Endothelial cell of umbilical vein (primary cell): ENCODE measurements at regions not wholly inside any gene's neighbourhood (a gene's known extent, or its start where the extent isn't known, plus 50 kb on each side); places are given as distances from the start of the nearest gene placed in this dataset.
A peak's percentile ranks its signal among the peaks of the same experiment; 100 is the strongest.

ENCODE experiments used
- BruUV-seq: library from RNA; stranded (reverse); fragments of 400-500 nt; replicated peaks from 2 replicates; lab custom pipeline; 2021; lab: Mats Ljungman, UMichigan
- CTCF ChIA-PET: fragments of 300-600, 350-600 bp; sonication (Branson Sonifier 250); formaldehyde crosslinking; loops from one replicate; lab custom pipeline; 2021; ENCODE audit warnings: antibody characterized with exemption, inconsistent platforms; lab: Charles Lee
- POLR2A ChIA-PET: fragments of 300-600, 350-600 bp; sonication (Branson Sonifier 250); formaldehyde crosslinking; loops from one replicate; lab custom pipeline; 2021; ENCODE audit warnings: antibody characterized with exemption, inconsistent platforms; lab: Charles Lee
- DNase-seq: peaks from one replicate; pipeline ENCODE4 v3.0.0-alpha.2; 2011; ENCODE audit warnings: low read depth, low spot score
- FAIRE-seq: peaks from 2 replicates; lab custom pipeline; 2011; peaks lifted over from hg19 to GRCh38; lab: Jason Lieb, UNC
- H2AFZ ChIP-seq: 2 replicates; pipeline ENCODE4 v1.6.0; 2012; ENCODE audit warnings: low read depth, low read length, control low read depth, inconsistent platforms
- H3K27ac ChIP-seq: 2 replicates; pipeline ENCODE4 v1.5.1; 2011; ENCODE audit warnings: low read depth, mild to moderate bottlenecking, control low read depth, low read length, moderate library complexity; ENCODE audit not compliant: insufficient read depth
- H3K27me3 ChIP-seq, 2 experiments: 2 replicates each; pipeline versions ENCODE4 v1.6.0 to v1.6.1; 2011; ENCODE audit warnings: low read length in 2 of 2, mixed read lengths in 1 of 2; ENCODE audit not compliant: control insufficient read depth in 2 of 2, insufficient read depth in 2 of 2
- H3K36me3 ChIP-seq, 2 experiments: 2 replicates in 1 of 2; 3 replicates in 1 of 2; pipeline ENCODE4 v1.5.1; 2011; ENCODE audit warnings: low read length in 2 of 2, mild to moderate bottlenecking in 1 of 2, moderate library complexity in 1 of 2; ENCODE audit not compliant: control insufficient read depth in 2 of 2, insufficient read depth in 2 of 2; ENCODE audit errors: extremely low read depth in 1 of 2
- H3K4me1 ChIP-seq: 3 replicates; pipeline ENCODE4 v1.5.1; 2011; ENCODE audit warnings: mild to moderate bottlenecking, low read length; ENCODE audit not compliant: control insufficient read depth, insufficient read depth; ENCODE audit errors: extremely low read depth
- H3K4me2 ChIP-seq: 2 replicates; pipeline ENCODE4 v1.6.1; 2011; ENCODE audit warnings: low read length, control low read depth, mixed read lengths; ENCODE audit not compliant: insufficient read depth
- H3K4me3 ChIP-seq, 3 experiments: fragments of 200-600 bp in 1 of 3; sonication (generic), shearing (Covaris generic) in 1 of 3; replicated peaks in 1 of 3; 2 replicates each; pipeline ENCODE4 v1.5.1; 2011 to 2016; ENCODE audit warnings: control low read depth in 3 of 3, low read length in 3 of 3, mild to moderate bottlenecking in 2 of 3, inconsistent platforms in 1 of 3, low read depth in 1 of 3, moderate library complexity in 1 of 3; ENCODE audit not compliant: insufficient read depth in 1 of 3
- H3K79me2 ChIP-seq: 2 replicates; pipeline ENCODE4 v1.6.0; 2012; ENCODE audit warnings: low read length, inconsistent platforms; ENCODE audit not compliant: control insufficient read depth, insufficient read depth
- H3K9ac ChIP-seq: replicated peaks from 2 replicates; pipeline ENCODE3; 2011; ENCODE audit warnings: low read length, control low read depth; ENCODE audit not compliant: insufficient read depth; ENCODE audit errors: extremely low read depth
- H3K9me1 ChIP-seq: replicated peaks from 3 replicates; pipeline ENCODE4 v1.6.0; 2011; ENCODE audit warnings: mild to moderate bottlenecking, low read length; ENCODE audit not compliant: control insufficient read depth, insufficient read depth; ENCODE audit errors: extremely low read depth
- H3K9me3 ChIP-seq: replicated peaks from 2 replicates; pipeline ENCODE4 v1.5.1; 2012; ENCODE audit warnings: low read length, inconsistent platforms; ENCODE audit not compliant: control insufficient read depth, insufficient read depth
- H4K20me1 ChIP-seq: replicated peaks from 2 replicates; pipeline ENCODE3; 2011; ENCODE audit warnings: mild to moderate bottlenecking, low read length; ENCODE audit not compliant: control insufficient read depth, insufficient read depth; ENCODE audit errors: extremely low read depth
- EZH2 ChIP-seq: IDR thresholded peaks from 2 replicates; pipeline ENCODE4 v1.6.1; 2012; ENCODE audit warnings: borderline replicate concordance, low read depth, mild to moderate bottlenecking, moderate library complexity, low read length, inconsistent platforms; ENCODE audit not compliant: severe bottlenecking
- FOS ChIP-seq: IDR thresholded peaks from 2 replicates; pipeline ENCODE4 v1.6.1; 2011; ENCODE audit warnings: mild to moderate bottlenecking, low read length, moderate library complexity, borderline replicate concordance; ENCODE audit not compliant: insufficient read depth
- GATA2 ChIP-seq: IDR thresholded peaks from 2 replicates; pipeline ENCODE4 v1.7.0; 2011; ENCODE audit warnings: low read depth, mild to moderate bottlenecking, moderate library complexity, mixed read lengths, low read length; ENCODE audit not compliant: insufficient read length, insufficient read depth
- JUN ChIP-seq: IDR thresholded peaks from 2 replicates; pipeline ENCODE4 v1.6.1; 2011; ENCODE audit warnings: borderline replicate concordance, low read depth; ENCODE audit not compliant: insufficient read length, insufficient read depth
- MAX ChIP-seq: IDR thresholded peaks from 2 replicates; pipeline ENCODE4 v1.6.1; 2011; ENCODE audit not compliant: insufficient read depth, insufficient read length
- MYC ChIP-seq: IDR thresholded peaks from one replicate; pipeline ENCODE4 v1.6.1; 2011; ENCODE audit warnings: mild to moderate bottlenecking, low read depth, low read length
- POLR2A ChIP-seq: IDR thresholded peaks from 2 replicates; pipeline ENCODE4 v1.6.1; 2012; ENCODE audit warnings: low read depth, mild to moderate bottlenecking, control low read depth, low read length
- POLR2AphosphoS5 ChIP-seq: IDR thresholded peaks from 2 replicates; pipeline ENCODE4 v1.6.1; 2012; ENCODE audit warnings: low read depth, mild to moderate bottlenecking, control low read depth, low read length, moderate library complexity; ENCODE audit not compliant: insufficient read depth
- dilution Hi-C: fragments of 300-500 bp; cut with MboI; formaldehyde crosslinking; loops from one replicate; pipeline ENCODE4 v1.15.0; 2019; ENCODE audit warnings: low sequenced_read_pairs; ENCODE audit not compliant: extremely low pct_ligation_motif_present
- intact Hi-C: fragments of 100-400 bp; cut with micrococcal nuclease; formaldehyde crosslinking; loops from one replicate; pipeline ENCODE4 v1.10.0; 2022
- TF ChIP-seq, protein P1 (sequence below), 2 donors: IDR thresholded peaks; 1 replicate in 1 of 2; 2 replicates in 1 of 2; pipeline ENCODE4 v1.5.1; 2011; ENCODE audit warnings: low read length in 2 of 2, mild to moderate bottlenecking in 2 of 2, moderate library complexity in 2 of 2, control low read depth in 1 of 2, inconsistent platforms in 1 of 2, low read depth in 1 of 2; ENCODE audit not compliant: insufficient read depth in 1 of 2; ENCODE audit errors: extremely low read depth in 1 of 2

DNA sequence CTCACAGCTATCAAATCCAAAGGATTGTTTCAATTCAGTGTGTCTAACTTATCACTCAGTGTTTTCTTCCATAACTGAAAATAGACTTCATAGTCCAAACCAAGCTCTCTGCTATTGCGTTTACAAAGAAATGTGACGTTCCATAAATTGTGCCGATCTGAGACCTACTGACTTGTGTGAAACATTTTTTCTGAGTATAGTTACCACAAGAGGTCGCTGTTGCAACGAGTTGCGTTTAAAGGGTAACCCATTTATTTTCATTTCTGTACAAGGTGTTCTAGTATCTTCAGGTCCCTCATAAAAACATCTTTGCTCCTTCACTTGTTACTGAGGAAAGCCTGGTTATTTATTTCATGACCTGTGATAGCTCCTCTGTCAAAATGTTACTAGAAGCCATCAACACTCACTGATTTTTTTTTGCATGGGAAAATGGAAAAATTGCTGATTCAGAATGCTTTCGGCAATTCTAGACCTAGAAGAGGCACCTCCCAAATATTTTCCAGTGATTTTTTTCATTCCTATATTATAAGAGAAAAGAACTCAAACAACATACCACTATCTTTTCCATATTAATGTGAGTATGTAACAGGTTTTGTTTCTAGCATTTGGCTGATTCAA lies 60.9 kb upstream of the OR4E1 start:
- no peak overlapping the region for H3K4me2 ChIP-seq

DNA sequence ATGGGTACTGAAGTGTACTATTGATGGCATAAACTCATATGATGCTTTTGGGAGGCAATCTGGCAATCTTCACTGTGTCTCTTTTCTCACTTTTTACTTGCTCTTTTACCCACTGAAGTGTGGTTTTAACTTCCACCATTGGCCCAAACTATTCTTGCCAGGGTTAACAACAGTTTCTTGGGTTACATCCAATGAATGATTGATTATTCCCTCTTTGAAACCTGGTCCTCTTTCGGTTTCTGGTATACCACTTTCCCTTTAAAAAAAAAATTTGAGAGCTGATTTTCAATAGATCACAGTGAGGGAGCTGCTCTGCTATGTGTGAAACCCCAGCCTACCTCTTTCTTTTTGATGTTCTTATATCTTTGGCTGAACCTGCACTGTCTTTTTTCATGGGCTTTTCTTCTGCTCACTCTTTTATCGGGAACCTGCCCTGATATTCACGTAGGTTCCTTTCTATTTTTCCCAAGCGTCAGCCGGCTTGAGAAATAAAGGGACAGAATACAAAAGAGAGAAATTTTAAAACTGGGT lies 56.1 kb upstream of the OR4E1 start:
- ChIA-PET CTCF (no interaction called here), POLR2A (no interaction called here)
- no peaks in the 10 kb centered on the region for H3K4me1 ChIP-seq
- no peaks in the 10 kb centered on the region for H3K9me1 ChIP-seq
- intact Hi-C loops = no loop called here
- DNase-seq (no peak), FAIRE-seq (no peak)
- H3K9ac ChIP-seq = no peak overlapping the region
- H3K36me3 ChIP-seq = no peaks in the 10 kb centered on the region
- no peak overlapping the region for H3K4me2 ChIP-seq
- dilution Hi-C loops = no loop called here
- no peaks in the 10 kb centered on the region for H3K9me3 ChIP-seq
- H3K4me3 ChIP-seq = no peak overlapping the region
- H3K27ac ChIP-seq = no peak overlapping the region
- no peak for TF ChIP-seq JUN
- TF ChIP-seq FOS = no peak
- no peak for TF ChIP-seq GATA2
- TF ChIP-seq, protein P1, sequence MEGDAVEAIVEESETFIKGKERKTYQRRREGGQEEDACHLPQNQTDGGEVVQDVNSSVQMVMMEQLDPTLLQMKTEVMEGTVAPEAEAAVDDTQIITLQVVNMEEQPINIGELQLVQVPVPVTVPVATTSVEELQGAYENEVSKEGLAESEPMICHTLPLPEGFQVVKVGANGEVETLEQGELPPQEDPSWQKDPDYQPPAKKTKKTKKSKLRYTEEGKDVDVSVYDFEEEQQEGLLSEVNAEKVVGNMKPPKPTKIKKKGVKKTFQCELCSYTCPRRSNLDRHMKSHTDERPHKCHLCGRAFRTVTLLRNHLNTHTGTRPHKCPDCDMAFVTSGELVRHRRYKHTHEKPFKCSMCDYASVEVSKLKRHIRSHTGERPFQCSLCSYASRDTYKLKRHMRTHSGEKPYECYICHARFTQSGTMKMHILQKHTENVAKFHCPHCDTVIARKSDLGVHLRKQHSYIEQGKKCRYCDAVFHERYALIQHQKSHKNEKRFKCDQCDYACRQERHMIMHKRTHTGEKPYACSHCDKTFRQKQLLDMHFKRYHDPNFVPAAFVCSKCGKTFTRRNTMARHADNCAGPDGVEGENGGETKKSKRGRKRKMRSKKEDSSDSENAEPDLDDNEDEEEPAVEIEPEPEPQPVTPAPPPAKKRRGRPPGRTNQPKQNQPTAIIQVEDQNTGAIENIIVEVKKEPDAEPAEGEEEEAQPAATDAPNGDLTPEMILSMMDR (IDR thresholded peaks at IDR 0.05; ENCODE audit: extremely low read depth in 1 of 2, insufficient read depth in 1 of 2, low read depth in 1 of 2, low read length in 2 of 2) = no peak
- TF ChIP-seq EZH2 = no peak
- no peak for TF ChIP-seq MYC
- no peak for TF ChIP-seq POLR2AphosphoS5
- no peak for TF ChIP-seq MAX
- no peak for TF ChIP-seq POLR2A
- no peak overlapping the region for H2AFZ ChIP-seq
- no peaks in the 10 kb centered on the region for H3K79me2 ChIP-seq
- BruUV-seq = no TSS peak
- H4K20me1 ChIP-seq = no peaks in the 10 kb centered on the region
- peaks cover 2 to 7% of the 10 kb centered on the region in 2 experiments for H3K27me3 ChIP-seq

More for the DNA sequence above, 60.9 kb upstream of the OR4E1 start:
- no peaks in the 10 kb centered on the region for H3K79me2 ChIP-seq
- ChIA-PET CTCF (interaction anchor here (1.0 to 2.9 kb wide), 6 partner anchors 10 to 24 kb away, joined by 3 to 20 read pairs (median 4); no protein-coding TSS in a partner anchor), POLR2A (no interaction called here)
- H4K20me1 ChIP-seq = no peaks in the 10 kb centered on the region
- no TSS peak for BruUV-seq
- no peak overlapping the region for H3K27ac ChIP-seq
- no peak overlapping the region for H3K4me3 ChIP-seq
- dilution Hi-C loops (no loop called here), intact Hi-C loops (no loop called here)
- H3K9me3 ChIP-seq = no peaks in the 10 kb centered on the region
- H2AFZ ChIP-seq = no peak overlapping the region
- H3K27me3 ChIP-seq = peaks cover 8 to 12% of the 10 kb centered on the region in 2 experiments
- H3K9me1 ChIP-seq = no peaks in the 10 kb centered on the region
- H3K9ac ChIP-seq = no peak overlapping the region
- no peaks in the 10 kb centered on the region for H3K4me1 ChIP-seq
- peak; percentile 81 for FAIRE-seq
- TF ChIP-seq MYC (no peak), JUN (no peak), POLR2A (no peak)
- TF ChIP-seq, protein P1 (IDR thresholded peaks at IDR 0.05; ENCODE audit: extremely low read depth in 1 of 2, insufficient read depth in 1 of 2, low read depth in 1 of 2, low read length in 2 of 2) = peak; percentile 46 to 64
- DNase-seq = peak; percentile 56
- H3K36me3 ChIP-seq = no peaks in the 10 kb centered on the region
